ENCODE measurements at regions not wholly inside any gene's neighbourhood (a gene's known extent, or its start where the extent isn't known, plus 50 kb on each side); places are given as distances from the start of the nearest gene placed in this dataset.
"Not testable (repeated sequence)": the region's sequence is repeated elsewhere in the genome, so short reads cannot be mapped to it uniquely, and the experiment has no call there.

DNA sequence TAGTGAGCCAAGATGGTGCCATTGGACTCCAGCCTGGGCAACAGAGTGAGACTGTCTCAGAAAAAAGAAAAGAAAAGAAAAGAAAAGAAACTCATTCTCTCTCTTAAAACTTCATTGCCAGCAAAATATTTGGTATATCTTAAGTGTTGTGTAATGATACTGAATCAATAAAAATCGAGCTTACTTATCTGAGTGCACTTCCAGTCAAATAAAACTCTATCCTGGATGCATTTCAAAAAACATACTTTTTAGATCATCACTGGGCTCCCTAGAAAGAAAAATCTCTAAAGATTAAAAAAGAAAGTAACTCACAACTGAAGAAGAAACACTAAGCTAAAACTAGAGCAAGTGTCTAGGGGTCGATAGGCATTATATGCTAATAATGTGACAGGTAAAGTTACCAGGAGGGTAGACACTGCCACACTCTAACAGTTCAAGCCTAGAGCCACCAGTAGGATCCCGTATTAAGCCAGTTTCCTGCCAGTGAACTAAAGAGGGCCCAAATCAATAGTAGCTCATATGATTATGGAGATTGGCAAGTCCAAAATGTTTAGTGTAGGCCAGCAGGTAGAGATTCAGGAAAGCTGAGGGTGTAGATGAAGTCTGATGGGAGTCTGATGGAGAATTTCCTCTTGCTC is 242.1 kb upstream of the CYRIA start:
- Histone ChIP-seq H3K27ac (ENCODE audit: low read length) (no peak overlapping the region), H3K27me3 (ENCODE audit: low read depth, low read length) (no peaks in the 10 kb centered on the region), H3K4me1 (ENCODE audit: low read length) (no peaks in the 10 kb centered on the region), H3K9ac (ENCODE audit: low read length) (no peak overlapping the region), H3K9me3 (ENCODE audit: insufficient read depth, low read length) (no peaks in the 10 kb centered on the region), H2AFZ (ENCODE audit: low read depth, low read length) (no peak overlapping the region), H3K4me3 (ENCODE audit: low read length) (no peak overlapping the region), H3K36me3 (replicated peaks; ENCODE audit: low read depth, low read length) (no peaks in the 10 kb centered on the region), H3K4me2 (ENCODE audit: low read length) (no peak overlapping the region), H4K20me1 (ENCODE audit: insufficient read depth, low read length) (no peaks in the 10 kb centered on the region), H3K79me2 (ENCODE audit: low read length) (no peaks in the 10 kb centered on the region)
- TF ChIP-seq, protein P1, sequence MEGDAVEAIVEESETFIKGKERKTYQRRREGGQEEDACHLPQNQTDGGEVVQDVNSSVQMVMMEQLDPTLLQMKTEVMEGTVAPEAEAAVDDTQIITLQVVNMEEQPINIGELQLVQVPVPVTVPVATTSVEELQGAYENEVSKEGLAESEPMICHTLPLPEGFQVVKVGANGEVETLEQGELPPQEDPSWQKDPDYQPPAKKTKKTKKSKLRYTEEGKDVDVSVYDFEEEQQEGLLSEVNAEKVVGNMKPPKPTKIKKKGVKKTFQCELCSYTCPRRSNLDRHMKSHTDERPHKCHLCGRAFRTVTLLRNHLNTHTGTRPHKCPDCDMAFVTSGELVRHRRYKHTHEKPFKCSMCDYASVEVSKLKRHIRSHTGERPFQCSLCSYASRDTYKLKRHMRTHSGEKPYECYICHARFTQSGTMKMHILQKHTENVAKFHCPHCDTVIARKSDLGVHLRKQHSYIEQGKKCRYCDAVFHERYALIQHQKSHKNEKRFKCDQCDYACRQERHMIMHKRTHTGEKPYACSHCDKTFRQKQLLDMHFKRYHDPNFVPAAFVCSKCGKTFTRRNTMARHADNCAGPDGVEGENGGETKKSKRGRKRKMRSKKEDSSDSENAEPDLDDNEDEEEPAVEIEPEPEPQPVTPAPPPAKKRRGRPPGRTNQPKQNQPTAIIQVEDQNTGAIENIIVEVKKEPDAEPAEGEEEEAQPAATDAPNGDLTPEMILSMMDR (IDR thresholded peaks at IDR 0.05; ENCODE audit: low read depth, low read length), result no peak
- no peak for TF ChIP-seq EZH2phosphoT487 (IDR thresholded peaks at IDR 0.05; ENCODE audit: low read depth)

DNA sequence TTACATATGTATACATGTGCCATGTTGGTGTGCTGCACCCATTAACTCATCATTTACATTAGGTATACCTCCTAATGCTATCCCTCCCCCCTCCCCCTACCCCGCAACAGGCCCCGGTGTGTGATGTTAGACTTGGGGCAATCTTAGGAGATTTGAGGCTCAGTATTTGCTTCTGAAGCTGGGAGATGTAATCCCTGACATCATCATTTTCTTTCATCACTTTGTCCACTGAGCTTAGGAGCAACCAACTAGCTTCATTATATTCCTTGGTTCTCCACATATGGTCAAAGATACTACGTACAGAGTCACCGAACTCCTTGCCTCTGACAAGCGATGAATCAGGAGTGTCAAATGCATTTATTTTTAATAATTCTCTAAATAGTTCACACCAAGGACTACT is 239.7 kb upstream of the CYRIA start:
- H3K9ac ChIP-seq (ENCODE audit: low read length); H3K36me3 ChIP-seq (replicated peaks; ENCODE audit: low read depth, low read length); H3K27ac ChIP-seq (ENCODE audit: low read length); H3K4me3 ChIP-seq (ENCODE audit: low read length); H4K20me1 ChIP-seq (ENCODE audit: insufficient read depth, low read length); H3K79me2 ChIP-seq (ENCODE audit: low read length); H2AFZ ChIP-seq (ENCODE audit: low read depth, low read length); H3K9me3 ChIP-seq (ENCODE audit: insufficient read depth, low read length); H3K4me2 ChIP-seq (ENCODE audit: low read length); H3K27me3 ChIP-seq (ENCODE audit: low read depth, low read length); H3K4me1 ChIP-seq (ENCODE audit: low read length): not testable (repeated sequence)

DNA sequence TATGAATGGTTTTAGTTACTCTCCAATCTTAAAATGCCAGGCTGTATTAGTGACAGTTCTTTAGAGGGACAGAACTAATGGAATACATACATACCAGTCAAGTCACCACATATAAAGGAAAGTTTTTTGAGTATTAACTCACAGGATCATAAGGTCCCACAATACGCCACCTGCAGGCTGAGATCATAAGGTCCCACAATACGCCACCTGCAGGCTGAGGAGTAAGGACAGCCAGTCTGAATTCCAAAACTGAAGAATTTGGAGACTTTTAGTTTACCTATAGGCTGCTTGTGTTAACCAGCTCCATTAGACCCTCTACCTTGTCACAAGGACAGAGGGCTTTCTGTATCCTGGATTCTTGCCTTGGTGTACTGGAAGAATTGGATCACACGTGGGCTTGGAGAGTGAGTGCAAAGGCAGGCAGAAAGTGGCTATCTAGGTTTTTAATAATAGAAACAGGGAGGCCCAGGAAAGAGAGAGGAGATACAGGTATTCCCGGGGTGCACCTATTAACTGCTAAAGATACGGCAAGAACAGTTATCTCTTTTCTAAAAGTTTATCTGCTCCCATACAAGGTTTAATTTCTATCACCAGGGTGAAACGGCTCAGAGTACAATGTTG is 234.9 kb upstream of the CYRIA start:
- TF ChIP-seq, protein P1 (IDR thresholded peaks at IDR 0.05; ENCODE audit: low read depth, low read length), result peak; percentile 99
- TF ChIP-seq EZH2phosphoT487 (IDR thresholded peaks at IDR 0.05; ENCODE audit: low read depth), result no peak
- H3K27ac ChIP-seq (ENCODE audit: low read length), result no peak overlapping the region
- no peaks in the 10 kb centered on the region for H3K9me3 ChIP-seq (ENCODE audit: insufficient read depth, low read length)
- no peaks in the 10 kb centered on the region for H3K79me2 ChIP-seq (ENCODE audit: low read length)
- no peak overlapping the region for H2AFZ ChIP-seq (ENCODE audit: low read depth, low read length)
- H3K4me1 ChIP-seq (ENCODE audit: low read length), result no peaks in the 10 kb centered on the region
- H3K36me3 ChIP-seq (replicated peaks; ENCODE audit: low read depth, low read length), result no peaks in the 10 kb centered on the region
- no peak overlapping the region for H3K4me3 ChIP-seq (ENCODE audit: low read length)
- no peaks in the 10 kb centered on the region for H3K27me3 ChIP-seq (ENCODE audit: low read depth, low read length)
- no peak overlapping the region for H3K4me2 ChIP-seq (ENCODE audit: low read length)
- H3K9ac ChIP-seq (ENCODE audit: low read length), result no peak overlapping the region
- H4K20me1 ChIP-seq (ENCODE audit: insufficient read depth, low read length), result no peaks in the 10 kb centered on the region

DNA sequence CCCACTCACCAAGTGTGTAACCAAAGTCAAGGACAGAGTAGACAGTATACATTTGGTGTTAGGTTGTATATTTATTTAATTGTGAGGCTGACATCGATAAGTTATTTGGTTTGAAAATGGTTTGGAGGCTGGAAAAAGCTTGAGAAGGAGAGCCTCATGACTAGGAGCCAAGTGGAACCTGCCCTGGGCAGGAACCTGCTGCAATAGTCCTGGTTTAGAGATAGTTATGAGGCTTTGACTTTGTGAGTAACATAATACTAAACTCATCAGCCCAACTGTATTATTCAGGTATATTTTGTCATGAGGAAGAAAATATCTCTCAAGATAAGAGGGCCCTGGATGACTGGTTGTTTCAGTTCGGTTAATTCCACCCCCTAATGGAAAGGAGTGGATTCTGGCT is 234.3 kb upstream of the CYRIA start:
- Histone ChIP-seq H3K9me3 (ENCODE audit: insufficient read depth, low read length) (no peaks in the 10 kb centered on the region), H3K27me3 (ENCODE audit: low read depth, low read length) (no peaks in the 10 kb centered on the region), H3K79me2 (ENCODE audit: low read length) (no peaks in the 10 kb centered on the region), H3K9ac (ENCODE audit: low read length) (no peak overlapping the region), H4K20me1 (ENCODE audit: insufficient read depth, low read length) (no peaks in the 10 kb centered on the region), H3K4me3 (ENCODE audit: low read length) (no peak overlapping the region), H3K36me3 (replicated peaks; ENCODE audit: low read depth, low read length) (no peaks in the 10 kb centered on the region), H3K4me1 (ENCODE audit: low read length) (no peaks in the 10 kb centered on the region), H3K4me2 (ENCODE audit: low read length) (no peak overlapping the region), H2AFZ (ENCODE audit: low read depth, low read length) (no peak overlapping the region), H3K27ac (ENCODE audit: low read length) (no peak overlapping the region)
- TF ChIP-seq EZH2phosphoT487 (IDR thresholded peaks at IDR 0.05; ENCODE audit: low read depth), result no peak
- TF ChIP-seq, protein P1 (IDR thresholded peaks at IDR 0.05; ENCODE audit: low read depth, low read length), result no peak
